ENCODE measurements at regions not wholly inside any gene's neighbourhood (a gene's known extent, or its start where the extent isn't known, plus 50 kb on each side); places are given as distances from the start of the nearest gene placed in this dataset.

- H3K9me3 ChIP-seq (replicated peaks) = no peaks in the 10 kb centered on the region
- H3K36me3 ChIP-seq = no peaks in the 10 kb centered on the region
- H3K27ac ChIP-seq = no peak overlapping the region
- no peaks in the 10 kb centered on the region for H3K27me3 ChIP-seq
- DNase-seq = no peak
- H3K4me1 ChIP-seq = no peaks in the 10 kb centered on the region
- no peak overlapping the region for H3K4me3 ChIP-seq
Observed at GRCh38 chr12:24708718-24709117, 240.2 kb downstream of the BCAT1 start.

- DNase-seq = no peak
- Histone ChIP-seq H3K27me3 (no peaks in the 10 kb centered on the region), H3K4me1 (no peaks in the 10 kb centered on the region), H3K4me3 (no peak overlapping the region), H3K27ac (no peak overlapping the region), H3K36me3 (no peaks in the 10 kb centered on the region), H3K9me3 (replicated peaks) (no peaks in the 10 kb centered on the region)
Observed at GRCh38 chr12:24708043-24708442, 240.9 kb downstream of the BCAT1 start.

- Histone ChIP-seq H3K9me3 (replicated peaks) (no peaks in the 10 kb centered on the region), H3K36me3 (no peaks in the 10 kb centered on the region), H3K4me1 (no peaks in the 10 kb centered on the region), H3K4me3 (no peak overlapping the region), H3K27me3 (no peaks in the 10 kb centered on the region), H3K27ac (no peak overlapping the region)
- no peak for DNase-seq
Observed at GRCh38 chr12:24707334-24707733, 241.6 kb downstream of the BCAT1 start.

DNA sequence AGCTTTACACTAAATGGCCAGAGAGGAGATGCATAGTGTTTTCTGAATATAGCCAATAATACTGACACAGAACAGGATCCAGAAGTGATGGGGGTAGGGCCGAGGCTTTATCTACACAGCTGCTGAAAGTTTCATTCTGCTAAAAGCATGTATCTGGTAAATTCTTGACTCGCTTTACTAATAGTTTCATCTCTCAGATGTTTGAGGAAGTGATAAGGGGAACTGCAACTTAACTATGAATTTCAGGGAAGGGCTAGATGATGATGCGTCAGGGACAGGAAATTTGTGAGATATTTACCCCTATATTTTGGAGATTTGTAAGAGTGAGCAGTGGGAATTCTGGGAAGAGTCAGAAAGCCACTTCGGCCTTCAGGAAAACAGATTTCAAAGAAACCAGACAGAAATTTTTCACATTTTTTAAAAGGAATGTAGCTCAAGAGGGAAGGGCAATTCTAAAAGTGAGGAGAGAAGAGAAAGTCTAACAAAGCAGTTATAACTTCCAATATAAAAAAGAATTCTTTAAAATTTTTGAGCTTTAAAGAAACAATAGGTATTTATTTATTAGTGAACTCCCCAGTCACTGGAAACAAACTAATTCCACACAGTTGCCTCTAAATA is 243.1 kb downstream of the BCAT1 start:
- no peak overlapping the region for H3K4me3 ChIP-seq
- H3K27me3 ChIP-seq = no peaks in the 10 kb centered on the region
- H3K27ac ChIP-seq = no peak overlapping the region
- no peaks in the 10 kb centered on the region for H3K4me1 ChIP-seq
- no peak for DNase-seq
- no peaks in the 10 kb centered on the region for H3K36me3 ChIP-seq
- H3K9me3 ChIP-seq (replicated peaks) = no peaks in the 10 kb centered on the region

DNA sequence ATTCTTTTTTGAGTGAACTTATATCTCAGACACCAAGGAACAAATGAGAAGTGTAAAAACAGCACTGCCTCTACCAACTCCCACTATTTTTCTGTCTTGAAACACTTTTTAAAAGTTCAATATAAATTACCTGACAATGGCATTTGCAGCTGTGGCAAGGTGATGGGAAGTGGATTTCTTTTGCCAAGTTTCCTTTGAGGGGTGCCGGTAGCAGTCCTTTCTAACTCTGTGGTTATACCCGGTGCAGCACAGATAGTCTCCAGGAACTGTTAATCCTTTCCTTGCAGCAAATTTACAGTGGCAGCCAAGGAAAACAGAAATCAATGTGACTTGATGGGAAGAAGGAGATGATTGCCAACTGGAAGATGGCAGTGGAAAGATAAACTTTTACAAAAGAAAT is 243.7 kb downstream of the BCAT1 start:
- no peaks in the 10 kb centered on the region for H3K9me3 ChIP-seq (replicated peaks)
- no peaks in the 10 kb centered on the region for H3K36me3 ChIP-seq
- DNase-seq = no peak
- H3K4me3 ChIP-seq = no peak overlapping the region
- no peaks in the 10 kb centered on the region for H3K27me3 ChIP-seq
- no peaks in the 10 kb centered on the region for H3K4me1 ChIP-seq
- H3K27ac ChIP-seq = no peak overlapping the region

GRCh38 chr12:24701343-24701742 is 247.6 kb downstream of the BCAT1 start:
- Histone ChIP-seq H3K27ac (no peak overlapping the region), H3K4me1 (no peaks in the 10 kb centered on the region), H3K9me3 (replicated peaks) (no peaks in the 10 kb centered on the region), H3K4me3 (no peak overlapping the region), H3K36me3 (no peaks in the 10 kb centered on the region), H3K27me3 (no peaks in the 10 kb centered on the region)
- no peak for DNase-seq

DNA sequence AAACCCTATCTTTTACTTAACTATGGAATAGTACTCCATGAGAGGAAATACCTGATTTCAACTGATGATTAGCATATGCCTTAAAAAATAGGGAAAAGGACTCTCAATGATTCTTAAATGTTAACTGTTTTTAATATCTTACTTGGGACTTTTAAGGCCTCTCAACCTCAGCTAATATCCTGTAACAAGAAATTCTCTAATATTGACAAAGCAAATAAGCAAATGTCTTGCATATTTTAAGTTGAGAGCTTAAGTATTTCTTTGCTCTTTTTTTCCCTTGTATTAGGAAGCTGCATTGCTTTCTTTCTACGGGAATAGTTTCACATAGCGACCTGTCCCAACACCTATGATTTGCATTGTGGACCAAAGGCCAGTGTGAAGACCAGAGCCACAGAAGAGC is 249.9 kb downstream of the BCAT1 start:
- Histone ChIP-seq H3K4me3 (no peak overlapping the region), H3K36me3 (no peaks in the 10 kb centered on the region), H3K27me3 (no peaks in the 10 kb centered on the region), H3K27ac (no peak overlapping the region), H3K4me1 (no peaks in the 10 kb centered on the region), H3K9me3 (replicated peaks) (no peaks in the 10 kb centered on the region; the same call in 1 of the 2 replicates)
- no peak for DNase-seq

GRCh38 chr12:24697769-24698168 is 251.1 kb downstream of the BCAT1 start:
- Histone ChIP-seq H3K4me1 (no peaks in the 10 kb centered on the region), H3K27me3 (no peaks in the 10 kb centered on the region), H3K36me3 (no peaks in the 10 kb centered on the region), H3K9me3 (replicated peaks) (no peaks in the 10 kb centered on the region; the same call in 1 of the 2 replicates), H3K4me3 (no peak overlapping the region), H3K27ac (no peak overlapping the region)
- DNase-seq = no peak

GRCh38 chr12:24697295-24697694 is 251.6 kb downstream of the BCAT1 start:
- H3K9me3 ChIP-seq (replicated peaks) = no peaks in the 10 kb centered on the region; the same call in 1 of the 2 replicates
- H3K4me3 ChIP-seq = no peak overlapping the region
- no peaks in the 10 kb centered on the region for H3K4me1 ChIP-seq
- H3K27ac ChIP-seq = no peak overlapping the region
- DNase-seq = no peak
- no peaks in the 10 kb centered on the region for H3K36me3 ChIP-seq
- no peaks in the 10 kb centered on the region for H3K27me3 ChIP-seq

DNA sequence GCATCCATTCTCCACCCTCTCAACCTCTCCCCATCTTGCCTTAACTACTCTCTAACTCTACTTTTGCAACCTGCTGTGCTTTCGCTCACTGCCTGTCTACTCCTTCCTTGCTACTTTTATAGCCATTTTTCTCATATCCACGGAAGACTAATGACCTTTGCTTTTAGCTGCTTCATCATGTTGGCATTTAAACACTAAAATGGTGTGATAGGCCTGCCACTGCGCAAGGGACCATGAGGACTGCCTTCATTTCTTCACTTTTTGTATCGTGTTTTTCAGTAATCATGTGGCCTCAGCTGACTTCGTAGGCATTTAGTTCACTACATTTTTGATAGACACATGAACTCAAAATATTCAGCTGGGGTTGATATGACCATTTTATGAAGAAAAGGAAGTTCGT is 252.1 kb downstream of the BCAT1 start:
- DNase-seq = no peak
- no peak overlapping the region for H3K27ac ChIP-seq
- H3K9me3 ChIP-seq (replicated peaks) = no peaks in the 10 kb centered on the region; the same call in 1 of the 2 replicates
- no peaks in the 10 kb centered on the region for H3K36me3 ChIP-seq
- no peak overlapping the region for H3K4me3 ChIP-seq
- no peaks in the 10 kb centered on the region for H3K4me1 ChIP-seq
- no peaks in the 10 kb centered on the region for H3K27me3 ChIP-seq

GRCh38 chr12:24695657-24696329 is 253.1 kb downstream of the BCAT1 start:
- no peaks in the 10 kb centered on the region for H3K27me3 ChIP-seq
- no peaks in the 10 kb centered on the region; the same call in 1 of the 2 replicates for H3K9me3 ChIP-seq (replicated peaks)
- DNase-seq = no peak
- H3K27ac ChIP-seq = no peak overlapping the region
- H3K4me1 ChIP-seq = no peaks in the 10 kb centered on the region
- H3K4me3 ChIP-seq = no peak overlapping the region
- H3K36me3 ChIP-seq = no peaks in the 10 kb centered on the region

DNA sequence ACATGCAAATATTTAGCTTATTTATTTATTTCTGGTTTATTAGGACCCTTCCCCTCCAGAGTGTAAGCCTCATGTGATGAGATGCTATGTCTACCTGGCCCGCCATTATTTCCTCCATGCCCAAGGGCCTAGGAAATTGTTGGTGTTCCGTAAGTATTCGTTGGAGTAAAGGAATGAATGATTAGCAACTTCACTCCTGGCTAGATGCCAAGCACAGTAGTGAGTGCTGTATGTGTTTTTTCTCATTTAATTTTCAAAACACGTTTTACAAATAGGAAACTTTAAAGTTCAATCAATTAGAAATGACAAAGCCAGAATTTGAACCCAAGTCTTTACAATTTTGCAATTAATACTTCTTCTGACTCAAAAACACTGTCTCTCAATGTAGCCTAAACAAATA is 253.8 kb downstream of the BCAT1 start:
- H3K27ac ChIP-seq = no peak overlapping the region
- H3K9me3 ChIP-seq (replicated peaks) = no peaks in the 10 kb centered on the region; the same call in 1 of the 2 replicates
- no peak for DNase-seq
- no peaks in the 10 kb centered on the region for H3K27me3 ChIP-seq
- no peaks in the 10 kb centered on the region for H3K36me3 ChIP-seq
- H3K4me3 ChIP-seq = no peak overlapping the region
- no peaks in the 10 kb centered on the region for H3K4me1 ChIP-seq

DNA sequence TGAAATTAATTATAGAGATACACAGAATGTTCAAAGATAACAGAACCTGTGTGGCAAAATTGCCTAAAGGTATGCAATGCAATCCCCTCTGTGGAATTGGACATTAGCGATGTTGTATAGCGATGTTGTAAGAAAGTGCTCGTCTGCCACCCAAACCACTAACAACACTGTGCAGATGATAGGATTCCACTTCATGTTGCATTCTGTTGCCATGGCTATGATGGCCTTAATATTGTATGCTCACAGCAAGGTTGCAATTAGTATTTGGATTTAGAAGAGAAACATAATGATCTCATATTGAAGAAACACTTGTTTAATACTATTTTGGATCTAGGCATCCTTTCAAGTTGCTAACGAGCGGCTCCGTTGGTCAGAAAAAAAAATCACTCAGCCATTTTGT is 260.3 kb downstream of the BCAT1 start:
- H3K9me3 ChIP-seq (replicated peaks) = no peaks in the 10 kb centered on the region
- H3K4me3 ChIP-seq = no peak overlapping the region
- DNase-seq = no peak
- no peaks in the 10 kb centered on the region for H3K36me3 ChIP-seq
- H3K4me1 ChIP-seq = no peaks in the 10 kb centered on the region
- no peak overlapping the region for H3K27ac ChIP-seq
- H3K27me3 ChIP-seq = no peaks in the 10 kb centered on the region

- Histone ChIP-seq H3K36me3 (no peaks in the 10 kb centered on the region), H3K4me1 (no peaks in the 10 kb centered on the region), H3K4me3 (no peak overlapping the region), H3K9me3 (replicated peaks) (no peaks in the 10 kb centered on the region; the same call in 1 of the 2 replicates), H3K27ac (no peak overlapping the region), H3K27me3 (no peaks in the 10 kb centered on the region; the same call in 1 of the 2 replicates)
- no peak for DNase-seq
Observed at GRCh38 chr12:24681570-24681969, 267.3 kb downstream of the BCAT1 start.

DNA sequence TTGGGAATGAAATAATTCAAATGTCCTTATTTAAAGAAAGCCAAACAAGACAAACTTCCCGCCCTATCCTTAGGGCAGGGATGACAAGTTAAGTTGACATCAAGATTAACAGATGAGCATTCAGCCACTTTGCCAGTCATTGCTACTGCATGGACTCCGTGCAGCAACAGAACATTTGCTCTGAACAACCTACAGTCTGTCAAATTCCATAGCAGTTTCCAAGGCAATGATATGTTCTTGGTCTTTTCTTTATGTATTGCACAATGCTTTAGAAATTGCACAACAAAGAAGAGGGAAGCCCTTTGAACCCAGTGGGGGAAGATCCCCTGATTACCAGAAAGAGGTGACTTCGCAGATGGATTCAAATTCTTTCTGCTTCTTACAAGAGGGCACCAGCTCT is 269.8 kb downstream of the BCAT1 start:
- DNase-seq = no peak
- Histone ChIP-seq H3K4me3 (no peak overlapping the region), H3K27ac (no peak overlapping the region), H3K4me1 (no peaks in the 10 kb centered on the region), H3K27me3 (no peaks in the 10 kb centered on the region; the same call in 1 of the 2 replicates), H3K9me3 (replicated peaks) (no peaks in the 10 kb centered on the region; the same call in 1 of the 2 replicates), H3K36me3 (no peaks in the 10 kb centered on the region)

GRCh38 chr12:24678436-24678835 is 270.5 kb downstream of the BCAT1 start:
- Histone ChIP-seq H3K36me3 (no peaks in the 10 kb centered on the region), H3K27ac (no peak overlapping the region), H3K9me3 (replicated peaks) (no peaks in the 10 kb centered on the region; the same call in 1 of the 2 replicates), H3K4me3 (no peak overlapping the region), H3K27me3 (no peaks in the 10 kb centered on the region; the same call in 1 of the 2 replicates), H3K4me1 (no peaks in the 10 kb centered on the region)
- DNase-seq = no peak
